GM18502 (cell line): ENCODE measurements at regions not wholly inside any gene's neighbourhood (a gene's known extent, or its start where the extent isn't known, plus 50 kb on each side); places are given as distances from the start of the nearest gene placed in this dataset.
"Not testable (repeated sequence)": the region's sequence is repeated elsewhere in the genome, so short reads cannot be mapped to it uniquely, and the experiment has no call there.

ENCODE experiments used
- ATAC-seq: cut with Tn5 transposase; IDR thresholded peaks from one replicate; pipeline ENCODE4 v1.9.1; 2021; ENCODE audit warnings: mild to moderate bottlenecking; ENCODE audit not compliant: unreplicated experiment, poor library complexity

GRCh38 chr2:4884117-4884571 lies 808.0 kb upstream of the SOX11 start:
- no peak for ATAC-seq

- ATAC-seq: no peak
These were observed 800.8 kb upstream of the SOX11 start for GRCh38 chr2:4891394-4891793.

GRCh38 chr2:4895371-4895770 lies 796.8 kb upstream of the SOX11 start:
- no peak for ATAC-seq

DNA sequence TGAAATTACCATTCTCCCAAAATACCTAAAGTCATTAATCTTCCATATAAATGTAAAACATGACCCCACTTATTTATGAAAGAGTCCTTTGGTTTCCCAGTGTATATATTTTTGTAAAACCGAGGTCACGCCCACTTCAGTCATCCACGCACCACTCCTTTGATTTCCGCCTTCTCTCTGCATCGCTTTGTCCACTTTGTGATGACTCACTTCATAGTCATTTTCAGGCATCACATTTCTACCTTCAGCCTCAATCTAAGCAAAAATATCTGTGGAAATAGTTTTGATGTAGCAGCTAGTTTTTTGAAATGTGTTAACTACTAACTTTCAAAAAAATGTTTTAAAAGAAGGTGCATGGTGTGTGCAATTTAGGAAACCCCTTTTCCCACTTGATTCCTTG lies 793.5 kb upstream of the SOX11 start:
- ATAC-seq: no peak

GRCh38 chr2:4900242-4900641 lies 791.9 kb upstream of the SOX11 start:
- no peak for ATAC-seq

DNA sequence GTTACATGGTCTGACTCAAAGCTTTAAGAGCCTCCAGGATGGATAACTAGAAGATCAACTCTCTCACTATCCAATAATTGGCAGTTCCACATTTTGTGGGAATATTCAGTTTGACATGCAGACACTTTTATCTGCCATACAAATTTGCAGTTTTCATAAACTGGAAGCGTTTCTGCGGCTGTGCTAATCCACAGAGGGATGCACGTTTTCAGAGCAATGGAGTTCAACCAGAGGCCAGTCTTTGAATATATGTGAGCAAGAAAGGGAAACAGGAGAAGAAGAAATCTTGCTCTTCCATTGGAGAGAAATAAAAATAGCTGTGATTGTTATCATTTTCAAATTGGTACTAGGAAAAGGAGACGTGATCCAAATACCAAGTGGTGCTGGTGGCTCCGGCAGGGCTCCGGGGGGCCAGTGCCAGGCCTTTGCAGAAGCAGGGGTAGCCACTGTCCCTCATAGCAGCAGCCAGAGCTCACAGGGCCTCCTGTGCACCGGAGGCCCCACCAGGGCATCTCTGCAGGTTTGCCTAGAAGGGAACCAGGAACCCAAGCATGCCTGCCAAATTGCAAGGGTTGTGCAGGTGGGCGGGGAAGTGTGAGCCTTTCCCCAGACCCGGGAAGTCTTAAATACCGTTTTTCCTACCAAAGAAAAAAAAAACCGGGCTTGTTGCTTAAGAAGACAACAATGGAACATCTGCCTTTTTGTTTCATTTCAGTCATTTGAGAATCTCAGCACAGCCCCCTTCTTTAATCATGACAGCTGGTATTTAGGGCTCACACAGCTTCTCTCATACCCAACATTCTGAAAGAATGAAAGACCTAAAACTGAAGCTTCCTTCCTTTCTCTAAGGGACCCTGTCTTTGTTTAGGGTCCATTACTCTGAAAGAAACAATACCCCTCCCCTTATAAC lies 791.1 kb upstream of the SOX11 start:
- no peak for ATAC-seq

DNA sequence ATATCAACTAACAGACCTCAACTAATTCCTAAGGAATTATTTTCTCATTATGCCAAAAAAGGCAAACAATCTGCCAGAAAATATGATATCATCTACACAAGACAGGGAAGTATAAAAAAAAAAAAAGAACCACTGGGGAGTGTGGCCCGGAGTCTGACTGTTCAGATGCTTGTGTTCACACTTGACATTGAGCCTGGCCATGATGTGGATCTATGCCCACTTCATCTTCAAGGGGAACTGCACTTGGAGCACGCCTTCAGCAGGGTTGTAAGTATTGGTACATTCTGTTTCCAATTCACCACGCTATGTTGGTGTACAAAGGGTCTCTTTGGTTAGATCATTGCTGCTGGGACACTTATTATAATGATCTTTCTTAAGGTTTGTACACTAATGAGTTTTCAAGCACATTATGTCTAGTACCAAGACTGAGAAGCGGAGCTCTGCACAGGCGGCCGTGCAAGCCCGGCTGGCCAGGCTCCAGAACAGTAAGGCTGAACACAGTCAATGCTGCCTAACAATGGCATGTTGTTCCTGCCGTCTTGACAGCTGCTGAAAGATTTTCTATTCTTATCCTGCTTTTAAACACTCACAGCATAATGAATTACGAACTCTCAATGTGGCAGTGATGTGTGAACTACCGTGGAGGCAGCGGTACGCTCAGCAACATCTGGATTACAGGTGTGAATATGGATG lies 788.4 kb upstream of the SOX11 start:
- no peak for ATAC-seq

GRCh38 chr2:4908461-4908860 lies 783.7 kb upstream of the SOX11 start:
- no peak for ATAC-seq

GRCh38 chr2:4909346-4910009 lies 782.7 kb upstream of the SOX11 start:
- ATAC-seq: no peak

DNA sequence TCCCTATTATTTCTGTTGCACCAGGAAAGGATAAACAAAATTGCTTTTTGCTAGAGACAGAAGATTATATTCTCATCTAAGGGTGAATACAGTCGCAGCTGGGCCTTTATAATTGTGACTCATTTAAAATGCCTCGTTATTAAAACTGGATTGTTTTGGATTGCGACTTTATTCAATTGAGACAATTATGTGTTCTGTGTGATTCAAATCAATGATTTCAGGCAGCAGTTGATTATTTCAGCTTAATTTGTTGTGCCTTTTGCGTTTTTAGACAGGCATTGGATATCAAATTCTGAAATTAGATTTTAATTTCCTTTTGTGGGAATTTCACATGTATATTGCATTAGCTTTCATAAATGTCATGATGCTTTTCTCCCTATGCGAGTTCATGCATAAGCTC lies 778.1 kb upstream of the SOX11 start:
- no peak for ATAC-seq

DNA sequence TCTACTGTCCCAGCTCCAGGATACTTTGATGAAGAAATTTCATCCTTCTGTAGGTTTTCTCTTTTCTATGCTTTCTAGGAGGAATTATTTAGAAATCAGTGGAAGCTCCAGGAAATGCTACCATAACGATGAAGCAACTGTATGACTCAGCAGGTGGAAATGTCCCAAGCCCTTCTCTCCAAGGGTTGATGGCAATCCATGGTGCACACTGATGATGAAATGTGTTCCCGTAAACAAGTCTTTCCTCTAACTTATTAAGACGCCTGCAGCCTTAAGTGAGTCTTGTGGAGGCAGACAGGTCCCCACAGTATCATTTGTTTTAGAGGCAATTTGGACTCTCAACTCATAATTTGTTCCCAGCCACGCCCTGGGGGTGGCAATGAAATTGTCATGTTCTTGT lies 777.6 kb upstream of the SOX11 start:
- no peak for ATAC-seq

GRCh38 chr2:4915357-4915756 lies 776.8 kb upstream of the SOX11 start:
- ATAC-seq: no peak

GRCh38 chr2:4916094-4916493 lies 776.1 kb upstream of the SOX11 start:
- no peak for ATAC-seq

- no peak for ATAC-seq
These were observed 761.5 kb upstream of the SOX11 start for GRCh38 chr2:4930704-4931103.

DNA sequence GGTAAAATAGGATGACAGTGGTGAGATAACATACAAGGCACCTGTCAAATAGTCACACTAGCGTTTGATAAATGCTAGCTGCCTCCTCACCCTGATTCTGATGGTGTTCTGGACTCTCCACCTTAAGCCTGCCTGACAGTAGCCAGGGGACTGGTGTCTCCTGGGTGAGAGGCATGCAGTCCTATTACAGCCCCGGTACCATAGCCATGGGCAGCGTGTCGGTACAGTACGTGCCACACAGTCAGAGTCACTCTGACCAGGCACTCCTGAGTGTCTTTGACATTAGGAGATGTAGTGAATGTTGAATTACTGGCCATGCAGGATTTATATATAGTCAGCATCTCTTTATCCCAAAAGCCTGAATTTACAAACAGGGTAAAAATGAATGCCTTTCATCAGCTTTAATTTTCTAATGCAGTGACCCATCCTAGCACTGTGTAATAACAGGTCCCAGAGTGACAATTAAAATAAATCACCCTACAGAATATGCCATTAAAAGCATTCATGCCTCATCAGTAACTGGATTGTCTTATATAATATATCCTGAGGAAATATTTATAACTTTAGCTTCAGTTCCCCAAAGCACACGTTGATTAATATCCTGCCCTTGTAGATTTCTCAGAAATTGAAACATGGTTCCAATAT lies 760.3 kb upstream of the SOX11 start:
- ATAC-seq: no peak

DNA sequence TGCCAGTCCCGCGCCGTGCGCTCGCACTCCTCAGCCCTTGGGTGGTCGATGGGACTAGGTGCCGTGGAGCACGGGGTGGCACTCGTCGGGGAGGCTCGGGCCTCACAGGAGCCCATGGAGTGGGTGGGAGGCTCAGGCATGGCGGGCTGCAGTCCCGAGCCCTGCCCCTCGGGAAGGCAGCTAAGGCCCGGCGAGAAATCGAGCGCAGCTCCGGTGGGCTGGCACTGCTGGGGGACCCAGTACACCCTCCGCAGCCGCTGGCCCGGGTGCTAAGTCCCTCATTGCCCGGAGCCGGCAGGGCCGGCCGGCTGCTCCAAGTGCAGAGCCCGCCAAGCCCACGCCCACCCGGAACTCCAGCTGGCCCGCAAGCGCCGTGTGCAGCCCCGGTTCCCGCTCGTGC lies 756.9 kb upstream of the SOX11 start:
- ATAC-seq: not testable (repeated sequence)

GRCh38 chr2:4937550-4937949 lies 754.6 kb upstream of the SOX11 start:
- ATAC-seq: no peak

- no peak for ATAC-seq
These were observed 754.0 kb upstream of the SOX11 start for GRCh38 chr2:4938206-4938605.

GRCh38 chr2:4942441-4942840 lies 749.7 kb upstream of the SOX11 start:
- ATAC-seq: no peak

GRCh38 chr2:4947911-4948310 lies 744.3 kb upstream of the SOX11 start:
- ATAC-seq: no peak

GRCh38 chr2:4951368-4951767 lies 740.8 kb upstream of the SOX11 start:
- no peak for ATAC-seq
